Type B pancreatic cell (in vitro differentiated cells): ENCODE measurements at regions not wholly inside any gene's neighbourhood (a gene's known extent, or its start where the extent isn't known, plus 50 kb on each side); places are given as distances from the start of the nearest gene placed in this dataset.

Source experiments
- DNase-seq: peaks from one replicate; pipeline ENCODE4 v3.0.0; 2021; ENCODE audit warnings: mixed read lengths; ENCODE audit not compliant: unreplicated experiment; ENCODE audit errors: extremely low spot score
- H3K27ac Mint-ChIP-seq: 2 replicates; pipeline ENCODE4 v1.8.0; 2021; ENCODE audit warnings: mild to moderate bottlenecking, mixed read lengths
- H3K27me3 Mint-ChIP-seq: 2 replicates; pipeline ENCODE4 v1.8.0; 2021; ENCODE audit warnings: mixed read lengths
- H3K36me3 Mint-ChIP-seq: 2 replicates; pipeline ENCODE4 v1.8.0; 2021; ENCODE audit warnings: mixed read lengths
- H3K4me1 Mint-ChIP-seq: one replicate; pipeline ENCODE4 v1.8.0; 2021; ENCODE audit warnings: mixed read lengths; ENCODE audit not compliant: unreplicated experiment
- H3K4me3 Mint-ChIP-seq: 2 replicates; pipeline ENCODE4 v1.8.0; 2021; ENCODE audit warnings: mild to moderate bottlenecking, mixed read lengths
- H3K9me3 Mint-ChIP-seq: 2 replicates; pipeline ENCODE4 v1.8.0; 2021; ENCODE audit warnings: mixed read lengths
- CTCF ChIP-seq: fragments of 200-600 bp; sonication (generic); conservative IDR thresholded peaks from 2 replicates; pipeline ENCODE4 v1.5.0; 2021; ENCODE audit warnings: antibody characterized with exemption, mild to moderate bottlenecking

DNA sequence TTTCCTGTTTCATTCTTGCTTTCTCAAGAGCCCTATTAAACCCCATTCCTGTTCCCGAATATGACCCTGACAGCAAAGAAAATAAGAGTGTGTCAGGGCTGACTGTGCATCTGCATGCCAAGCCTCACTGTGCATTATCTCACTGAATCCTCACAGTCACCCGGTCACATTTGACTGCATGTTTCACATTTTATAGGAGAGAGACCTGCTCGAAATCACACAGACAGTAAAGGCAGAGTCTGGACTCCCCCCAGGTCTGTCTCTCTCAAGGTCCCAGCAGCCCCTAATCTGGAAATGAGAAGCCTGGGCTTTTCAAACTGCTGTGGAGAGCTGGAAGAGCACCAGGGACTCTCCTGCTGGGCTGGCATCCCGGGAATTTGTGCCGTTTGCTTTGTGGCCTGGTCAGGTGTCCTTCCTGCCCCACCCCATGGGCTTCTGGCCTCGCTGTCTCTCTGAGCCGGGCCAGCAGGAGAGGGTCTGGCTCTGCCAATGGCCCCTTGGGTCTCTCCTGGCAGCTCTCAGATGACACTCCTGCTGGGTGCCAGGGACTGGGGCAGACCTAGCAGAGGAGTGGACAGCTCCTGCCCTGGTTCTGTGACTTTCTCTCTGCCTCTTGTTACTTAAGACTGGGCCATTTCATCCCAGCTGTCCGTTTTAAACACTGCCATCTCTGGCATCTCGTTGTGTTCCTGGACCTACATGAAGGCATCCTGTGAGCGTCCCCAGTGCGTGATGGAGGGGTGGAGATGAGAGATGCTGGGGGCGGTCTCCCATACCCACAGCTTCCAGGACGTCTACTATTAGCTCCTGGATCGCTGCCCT lies 173.6 kb downstream of the ARHGAP12 start:
- no peak overlapping the region for H3K4me3 Mint-ChIP-seq
- H3K27ac Mint-ChIP-seq, result no peak overlapping the region
- no peak for DNase-seq
- H3K9me3 Mint-ChIP-seq, result no peaks in the 10 kb centered on the region
- TF ChIP-seq CTCF, result no peak
- H3K4me1 Mint-ChIP-seq, result peaks cover 19% of the 10 kb centered on the region
- peaks cover 3% of the 10 kb centered on the region for H3K27me3 Mint-ChIP-seq
- H3K36me3 Mint-ChIP-seq, result no peaks in the 10 kb centered on the region

- Mint-ChIP-seq H3K9me3 (no peaks in the 10 kb centered on the region), H3K36me3 (no peaks in the 10 kb centered on the region), H3K4me3 (no peak overlapping the region), H3K27ac (no peak overlapping the region), H3K27me3 (peaks cover 3% of the 10 kb centered on the region), H3K4me1 (peaks cover 19% of the 10 kb centered on the region)
- no peak for DNase-seq
- TF ChIP-seq CTCF, result no peak
Observed at GRCh38 chr10:31753681-31754080, 174.9 kb downstream of the ARHGAP12 start.

GRCh38 chr10:31752170-31752569 lies 176.5 kb downstream of the ARHGAP12 start:
- H3K36me3 Mint-ChIP-seq, result no peaks in the 10 kb centered on the region

GRCh38 chr10:31751738-31752080 lies 176.9 kb downstream of the ARHGAP12 start:
- no peak for TF ChIP-seq CTCF
- H3K27ac Mint-ChIP-seq, result no peak overlapping the region
- peaks cover 10% of the 10 kb centered on the region for H3K4me1 Mint-ChIP-seq
- H3K27me3 Mint-ChIP-seq, result no peaks in the 10 kb centered on the region
- no peaks in the 10 kb centered on the region for H3K9me3 Mint-ChIP-seq
- no peaks in the 10 kb centered on the region for H3K36me3 Mint-ChIP-seq
- no peak for DNase-seq
- no peak overlapping the region for H3K4me3 Mint-ChIP-seq

More at GRCh38 chr10:31752170-31752569, 176.5 kb downstream of the ARHGAP12 start:
- H3K27me3 Mint-ChIP-seq, result no peaks in the 10 kb centered on the region
- H3K4me3 Mint-ChIP-seq, result no peak overlapping the region
- no peak for TF ChIP-seq CTCF
- H3K9me3 Mint-ChIP-seq, result no peaks in the 10 kb centered on the region
- no peak overlapping the region for H3K27ac Mint-ChIP-seq
- DNase-seq, result no peak
- H3K4me1 Mint-ChIP-seq, result peaks cover 9% of the 10 kb centered on the region

DNA sequence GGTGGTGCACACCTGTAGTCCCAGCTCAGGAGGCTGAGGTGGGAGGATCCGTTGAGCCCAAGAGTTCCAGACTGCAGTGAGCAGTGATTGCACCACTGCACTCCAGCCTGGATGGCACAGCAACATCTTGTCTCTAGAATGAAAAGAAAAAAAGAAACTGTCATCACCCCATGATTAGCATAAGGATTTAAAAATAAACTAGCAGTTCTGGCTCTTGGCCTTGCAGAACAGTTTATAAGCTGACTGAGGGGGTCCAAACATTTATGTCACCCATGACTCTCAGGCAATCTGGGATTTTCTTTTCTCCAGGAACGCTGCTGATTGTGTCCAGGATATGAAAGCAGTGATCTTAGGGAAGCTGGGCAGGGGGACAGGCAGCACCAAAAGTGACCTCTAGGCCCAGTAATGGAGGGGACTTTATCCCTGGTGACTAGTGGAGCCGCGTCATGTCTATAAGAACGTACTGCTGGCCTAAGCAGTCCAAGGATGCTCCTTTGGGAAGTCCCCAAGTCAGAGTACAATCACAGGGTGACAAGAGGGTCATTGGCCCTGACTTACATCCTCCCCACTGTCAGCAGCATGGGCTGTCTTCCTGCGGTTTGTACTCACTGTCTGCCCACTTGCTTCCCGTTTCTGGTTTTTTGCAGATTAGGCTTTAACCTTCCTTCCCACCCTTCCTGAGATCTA lies 177.4 kb downstream of the ARHGAP12 start:
- Mint-ChIP-seq H3K27me3 (no peaks in the 10 kb centered on the region), H3K27ac (no peak overlapping the region), H3K4me3 (no peak overlapping the region), H3K9me3 (no peaks in the 10 kb centered on the region), H3K4me1 (peaks cover 10% of the 10 kb centered on the region), H3K36me3 (no peaks in the 10 kb centered on the region)
- DNase-seq, result no peak
- TF ChIP-seq CTCF, result no peak
